Brain microvascular endothelial cell (primary cell): ENCODE measurements at regions not wholly inside any gene's neighbourhood (a gene's known extent, or its start where the extent isn't known, plus 50 kb on each side); places are given as distances from the start of the nearest gene placed in this dataset.

Source experiments
- DNase-seq: peaks from one replicate; pipeline ENCODE4 v3.0.0-alpha.2; 2020
- H3K27ac ChIP-seq: fragments of 250-450 bp; sonication (Bioruptor Pico); 2 replicates; pipeline ENCODE4 v1.5.1; 2020; ENCODE audit warnings: mild to moderate bottlenecking, moderate library complexity
- H3K27me3 ChIP-seq: fragments of 250-450 bp; sonication (Bioruptor Pico); replicated peaks from 2 replicates; pipeline ENCODE4 v1.5.1; 2020; ENCODE audit warnings: mild to moderate bottlenecking
- H3K36me3 ChIP-seq: fragments of 250-450 bp; sonication (Bioruptor Pico); replicated peaks from 2 replicates; pipeline ENCODE4 v1.5.1; 2020; ENCODE audit warnings: mild to moderate bottlenecking
- H3K4me3 ChIP-seq: 2 replicates; pipeline ENCODE4 v1.5.1; 2011; ENCODE audit warnings: low read depth, mild to moderate bottlenecking, control low read depth, low read length, moderate library complexity
- in situ Hi-C: cut with HindIII; loops from 2 replicates; pipeline ENCODE4 v1.10.0; 2017; ENCODE audit warnings: low sequenced_read_pairs, low pct_ligation_motif_present
- TF ChIP-seq, protein P1 (sequence below): IDR thresholded peaks from 2 replicates; pipeline ENCODE4 v1.5.1; 2011; ENCODE audit warnings: low read depth, mild to moderate bottlenecking, moderate library complexity, low read length, control low read depth, inconsistent platforms; ENCODE audit errors: missing control alignments

DNA sequence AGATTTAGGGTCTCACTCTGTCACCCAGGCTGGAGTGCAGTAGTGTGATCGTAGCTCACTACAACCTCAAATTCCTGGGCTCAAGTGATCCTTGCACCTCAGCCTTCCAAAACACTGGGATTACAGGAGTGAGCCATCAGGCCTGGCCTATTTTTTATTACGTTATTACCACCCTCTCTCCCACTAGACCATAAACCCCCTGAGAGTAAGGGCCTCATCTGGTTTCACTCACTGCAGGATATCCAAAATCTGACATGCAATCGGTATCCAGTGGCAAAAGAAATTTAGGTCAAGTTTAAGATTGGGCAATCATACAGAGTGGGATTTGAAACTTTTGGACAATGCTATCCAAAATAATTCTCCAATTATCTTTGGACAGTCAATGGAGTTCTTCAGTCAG is 117.0 kb upstream of the NEBL start:
- Histone ChIP-seq H3K4me3 (no peak overlapping the region), H3K36me3 (no peaks in the 10 kb centered on the region), H3K27ac (no peak overlapping the region), H3K27me3 (no peaks in the 10 kb centered on the region)
- no peak for DNase-seq
- TF ChIP-seq, protein P1, sequence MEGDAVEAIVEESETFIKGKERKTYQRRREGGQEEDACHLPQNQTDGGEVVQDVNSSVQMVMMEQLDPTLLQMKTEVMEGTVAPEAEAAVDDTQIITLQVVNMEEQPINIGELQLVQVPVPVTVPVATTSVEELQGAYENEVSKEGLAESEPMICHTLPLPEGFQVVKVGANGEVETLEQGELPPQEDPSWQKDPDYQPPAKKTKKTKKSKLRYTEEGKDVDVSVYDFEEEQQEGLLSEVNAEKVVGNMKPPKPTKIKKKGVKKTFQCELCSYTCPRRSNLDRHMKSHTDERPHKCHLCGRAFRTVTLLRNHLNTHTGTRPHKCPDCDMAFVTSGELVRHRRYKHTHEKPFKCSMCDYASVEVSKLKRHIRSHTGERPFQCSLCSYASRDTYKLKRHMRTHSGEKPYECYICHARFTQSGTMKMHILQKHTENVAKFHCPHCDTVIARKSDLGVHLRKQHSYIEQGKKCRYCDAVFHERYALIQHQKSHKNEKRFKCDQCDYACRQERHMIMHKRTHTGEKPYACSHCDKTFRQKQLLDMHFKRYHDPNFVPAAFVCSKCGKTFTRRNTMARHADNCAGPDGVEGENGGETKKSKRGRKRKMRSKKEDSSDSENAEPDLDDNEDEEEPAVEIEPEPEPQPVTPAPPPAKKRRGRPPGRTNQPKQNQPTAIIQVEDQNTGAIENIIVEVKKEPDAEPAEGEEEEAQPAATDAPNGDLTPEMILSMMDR = no peak
- in situ Hi-C loops = no loop called here

DNA sequence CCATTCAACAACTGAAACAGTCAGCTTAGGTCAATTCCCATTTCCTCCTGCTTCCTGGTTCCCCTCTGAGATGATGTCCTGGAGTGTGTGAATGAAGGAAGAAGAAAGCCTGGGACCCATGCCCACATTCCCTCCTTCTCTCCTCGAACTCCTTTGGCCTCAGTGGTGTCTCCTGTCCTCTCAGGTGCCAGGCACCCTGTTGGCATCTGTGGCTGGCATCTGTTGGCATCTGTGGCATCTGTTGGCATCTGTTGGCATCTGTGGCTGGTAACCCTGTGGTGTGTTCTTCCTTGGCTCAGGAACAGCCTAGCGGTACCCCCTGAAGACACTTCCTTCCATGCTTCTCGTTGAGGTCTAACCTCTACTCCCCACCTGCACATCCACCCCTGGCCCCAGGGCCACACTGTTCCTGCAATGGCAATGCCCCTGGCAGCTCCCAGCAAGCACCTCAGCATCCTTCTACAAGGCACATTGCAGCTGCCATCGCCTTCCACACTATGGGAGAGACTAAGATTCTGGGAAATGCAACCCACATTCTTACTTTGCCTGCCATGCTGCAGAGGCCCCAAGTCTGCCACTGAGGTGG is 114.4 kb upstream of the NEBL start:
- H3K4me3 ChIP-seq = no peak overlapping the region
- in situ Hi-C loops = no loop called here
- DNase-seq = no peak
- H3K36me3 ChIP-seq = no peaks in the 10 kb centered on the region
- no peak overlapping the region for H3K27ac ChIP-seq
- no peaks in the 10 kb centered on the region for H3K27me3 ChIP-seq
- TF ChIP-seq, protein P1 = no peak

DNA sequence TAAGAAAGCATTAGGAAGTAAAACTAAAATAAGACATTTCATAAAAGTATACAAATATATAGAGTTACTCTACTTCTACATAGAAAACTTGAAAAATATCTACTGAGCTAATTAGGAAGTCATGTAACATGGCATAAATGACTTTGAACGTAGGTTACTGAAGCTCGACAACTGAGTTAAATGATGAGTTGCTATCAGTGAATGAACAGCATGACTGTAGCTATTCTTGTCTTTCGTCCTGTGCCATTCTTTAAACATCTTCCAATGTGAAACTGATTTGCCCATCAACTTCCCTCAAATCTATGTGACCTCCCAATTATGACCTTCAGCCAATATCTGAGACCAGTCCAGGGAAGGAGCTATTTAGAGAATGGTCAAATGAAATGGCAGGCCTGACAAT is 113.5 kb upstream of the NEBL start:
- H3K36me3 ChIP-seq = no peaks in the 10 kb centered on the region
- no peak overlapping the region for H3K27ac ChIP-seq
- TF ChIP-seq, protein P1 = no peak
- no peak for DNase-seq
- in situ Hi-C loops = no loop called here
- H3K4me3 ChIP-seq = no peak overlapping the region
- no peaks in the 10 kb centered on the region for H3K27me3 ChIP-seq

DNA sequence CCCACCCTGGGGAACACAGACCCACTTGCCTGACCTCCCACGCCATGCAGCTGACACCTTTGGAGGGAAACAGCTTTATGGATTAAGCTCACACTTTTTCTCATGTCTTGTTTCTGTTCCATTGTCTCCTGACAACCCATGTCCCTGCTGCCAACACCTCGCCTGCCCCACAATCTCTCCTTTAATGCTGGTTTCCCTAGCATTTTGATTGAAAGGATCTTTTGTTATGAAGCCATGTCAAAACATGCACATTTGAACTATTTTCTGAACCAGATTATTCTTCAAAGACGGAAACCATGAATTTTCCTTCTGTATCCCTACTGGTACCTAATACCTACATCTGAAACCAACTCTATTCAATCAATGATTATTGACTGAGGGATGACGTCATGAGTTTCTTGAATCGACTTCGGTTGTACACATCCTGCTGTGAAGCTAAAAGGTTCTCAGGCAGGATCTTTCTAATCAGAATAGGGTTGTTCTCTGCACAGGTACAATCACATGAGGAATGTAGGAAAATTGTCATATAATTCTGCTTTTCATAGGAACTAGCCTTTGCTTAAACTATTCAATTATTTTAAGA is 106.2 kb upstream of the NEBL start:
- TF ChIP-seq, protein P1 = no peak
- no peaks in the 10 kb centered on the region for H3K36me3 ChIP-seq
- DNase-seq = no peak
- in situ Hi-C loops = no loop called here
- H3K27me3 ChIP-seq = no peaks in the 10 kb centered on the region
- no peak overlapping the region for H3K4me3 ChIP-seq
- H3K27ac ChIP-seq = no peak overlapping the region

DNA sequence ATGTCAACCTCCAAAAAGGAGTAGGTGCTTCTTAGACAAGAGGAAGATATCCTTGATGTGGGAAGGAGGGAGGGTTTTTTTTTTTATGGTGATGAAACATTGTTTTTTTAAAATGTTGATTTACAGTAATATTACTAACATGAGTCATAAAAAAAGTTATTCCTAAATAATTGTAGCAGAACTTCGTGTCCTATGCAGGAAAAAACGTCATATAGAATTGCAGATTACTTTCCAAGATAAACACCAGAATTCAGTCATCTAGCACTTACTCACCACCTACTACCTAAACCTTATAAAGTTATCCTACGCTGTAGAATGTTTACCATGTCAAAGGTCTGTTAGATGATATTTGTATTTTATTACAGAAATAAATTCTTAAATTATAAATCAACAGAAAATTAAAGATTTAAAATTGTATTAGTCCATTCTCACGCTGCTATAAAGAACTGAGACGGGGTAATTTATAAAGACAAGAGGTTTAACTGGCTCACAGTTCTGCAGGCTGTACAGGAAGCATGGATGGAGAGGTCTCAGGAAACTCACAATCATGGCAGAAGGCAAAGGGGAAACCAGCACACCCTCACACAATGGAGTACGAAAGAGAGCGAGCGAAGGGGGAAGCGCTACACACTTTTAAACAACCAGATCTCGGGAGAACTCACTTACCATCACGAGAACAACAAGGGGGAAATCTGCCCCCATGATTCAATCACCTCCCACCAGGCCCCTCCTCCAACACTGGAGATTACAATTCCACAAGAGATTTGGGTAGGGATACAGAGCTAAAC is 105.2 kb upstream of the NEBL start:
- H3K36me3 ChIP-seq = no peaks in the 10 kb centered on the region
- H3K27ac ChIP-seq = peak overlapping the region; percentile 81
- no peak overlapping the region for H3K4me3 ChIP-seq
- TF ChIP-seq, protein P1 = no peak
- in situ Hi-C loops = no loop called here
- no peaks in the 10 kb centered on the region for H3K27me3 ChIP-seq
- DNase-seq = peak; percentile 43

DNA sequence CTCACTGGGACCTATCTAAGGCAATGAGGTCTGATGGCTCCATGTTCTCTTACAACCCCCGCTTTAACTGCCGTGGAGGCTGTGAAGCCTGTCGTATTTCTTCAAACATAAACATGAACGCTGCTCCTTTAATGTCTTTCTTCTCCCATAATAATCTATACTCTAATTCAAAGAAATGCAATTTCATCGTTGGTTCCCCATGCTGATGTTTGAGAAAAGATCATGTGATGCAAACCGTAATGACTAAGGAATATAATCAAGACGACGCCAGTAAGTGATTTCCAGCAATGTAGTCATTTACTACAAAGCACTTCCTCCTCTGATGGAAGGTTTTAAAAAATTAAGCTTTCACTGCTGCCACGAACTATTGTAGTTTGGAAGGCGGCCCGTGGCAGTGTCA is 102.6 kb upstream of the NEBL start:
- Histone ChIP-seq H3K36me3 (no peaks in the 10 kb centered on the region), H3K27me3 (no peaks in the 10 kb centered on the region), H3K4me3 (no peak overlapping the region), H3K27ac (no peak overlapping the region)
- in situ Hi-C loops = no loop called here
- no peak for DNase-seq
- TF ChIP-seq, protein P1 = no peak
